Dedifferentiated amniotic fluid mesenchymal stem cell (primary cell): ENCODE measurements at regions not wholly inside any gene's neighbourhood (a gene's known extent, or its start where the extent isn't known, plus 50 kb on each side); places are given as distances from the start of the nearest gene placed in this dataset.

Experiments used
- DNase-seq: peaks from one replicate; pipeline ENCODE4 v3.0.0-alpha.2; 2016; ENCODE audit errors: extremely low spot score

DNA sequence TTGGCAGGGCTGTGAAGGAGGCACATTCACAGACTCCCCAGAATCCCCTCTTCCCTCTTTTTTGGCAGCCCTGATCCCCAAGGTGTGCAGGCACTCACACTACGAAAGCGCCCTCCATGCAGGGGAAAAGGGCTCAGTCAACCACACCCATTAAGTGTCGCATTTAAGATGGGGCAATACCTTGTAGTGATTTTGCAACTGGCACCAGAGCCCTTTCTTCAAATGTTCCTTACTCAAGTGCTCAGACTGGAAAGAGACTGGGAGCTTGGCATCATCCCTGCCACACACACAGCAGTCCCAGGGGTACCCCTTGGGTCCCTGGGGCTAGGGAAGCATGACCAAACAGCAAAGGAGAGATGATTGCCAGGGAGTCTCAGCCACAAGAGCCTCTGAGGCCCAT is 190.1 kb downstream of the HAUS1 start:
- DNase-seq = no peak

DNA sequence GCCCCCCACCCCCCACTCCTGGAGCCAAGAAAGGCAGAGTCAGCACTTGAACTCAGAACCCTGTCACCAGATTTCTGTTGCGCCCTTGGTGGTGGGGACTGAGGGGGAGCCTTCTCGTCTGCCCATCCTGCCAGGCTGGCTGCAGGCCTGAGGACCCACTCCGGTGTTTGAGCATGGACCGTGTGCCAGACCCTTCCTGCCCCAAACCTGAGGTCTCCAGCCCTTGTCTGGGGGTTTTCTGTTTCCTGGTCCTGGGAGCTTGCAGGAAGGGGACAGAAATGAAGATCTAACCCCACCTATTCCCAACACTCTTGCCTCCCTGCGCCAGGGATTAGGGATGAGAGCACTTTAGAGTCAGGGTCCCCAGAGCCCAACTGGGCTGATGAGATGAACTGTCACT is 190.6 kb downstream of the HAUS1 start:
- no peak for DNase-seq

- DNase-seq = no peak
These were observed 191.2 kb downstream of the HAUS1 start for GRCh38 chr18:46295416-46295815.

GRCh38 chr18:46296656-46297055 is 192.5 kb downstream of the HAUS1 start:
- DNase-seq = no peak

- no peak for DNase-seq
These were observed 192.9 kb downstream of the HAUS1 start for GRCh38 chr18:46297124-46297523.

DNA sequence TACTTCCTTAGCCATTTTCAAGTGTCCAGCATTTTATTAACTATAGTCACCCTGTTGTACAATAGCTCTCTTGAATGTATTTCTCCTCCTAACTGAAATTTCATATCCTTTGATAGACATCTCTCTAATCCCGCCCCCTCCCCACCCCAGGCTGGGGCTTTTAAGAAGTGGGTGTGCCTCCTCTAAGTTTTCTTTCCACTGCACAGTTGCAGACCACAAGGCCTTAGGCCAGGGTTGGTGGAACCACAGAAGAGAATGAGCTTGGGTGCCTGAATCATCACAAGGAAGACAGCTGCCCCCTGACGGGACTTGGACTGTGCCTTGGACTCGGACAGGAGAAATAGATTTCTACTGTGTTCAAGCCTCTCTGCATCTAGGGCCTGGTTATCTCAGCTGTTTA is 193.4 kb downstream of the HAUS1 start:
- peak; percentile 23 for DNase-seq

DNA sequence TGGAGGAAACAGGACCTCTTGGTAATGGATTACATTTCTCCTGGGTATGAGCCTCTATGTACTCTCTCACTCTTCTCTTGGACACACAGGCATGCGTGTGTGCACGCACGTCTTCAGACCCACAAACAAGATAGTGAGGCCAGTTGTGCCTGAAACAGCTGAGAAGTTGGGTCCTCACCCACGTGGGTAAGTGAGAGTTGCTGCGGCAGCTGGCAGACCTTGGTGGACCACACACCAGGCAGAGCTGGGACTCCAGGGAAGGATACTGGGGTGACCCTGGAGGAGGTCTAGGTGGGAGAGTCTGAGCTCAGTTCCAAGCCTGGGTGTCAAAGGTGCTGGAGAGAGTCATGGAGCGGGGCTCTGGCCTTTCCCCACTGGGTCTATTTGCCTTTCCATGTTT is 194.3 kb downstream of the HAUS1 start:
- DNase-seq = no peak

GRCh38 chr18:46299465-46300008 is 195.4 kb downstream of the HAUS1 start:
- DNase-seq = no peak

DNA sequence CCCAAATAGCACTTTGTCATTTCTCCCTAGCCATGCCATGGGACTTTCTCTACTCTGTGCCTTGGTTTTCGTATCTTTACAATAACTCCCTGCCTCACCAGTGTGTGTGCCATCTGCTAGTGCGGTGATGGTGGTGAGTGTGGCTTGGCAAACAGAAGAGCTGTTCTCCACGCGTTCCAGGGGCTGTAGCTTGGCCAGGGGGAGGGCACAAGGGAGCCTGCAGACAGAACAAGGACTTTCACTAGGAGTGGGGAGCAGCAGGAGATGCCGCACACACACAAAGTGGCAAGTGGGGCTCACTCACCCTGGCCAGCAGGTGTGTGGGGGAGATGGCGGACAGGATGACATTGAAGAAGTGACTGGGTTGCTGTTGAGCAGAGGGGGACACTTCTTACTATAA is 196.9 kb downstream of the HAUS1 start:
- no peak for DNase-seq

DNA sequence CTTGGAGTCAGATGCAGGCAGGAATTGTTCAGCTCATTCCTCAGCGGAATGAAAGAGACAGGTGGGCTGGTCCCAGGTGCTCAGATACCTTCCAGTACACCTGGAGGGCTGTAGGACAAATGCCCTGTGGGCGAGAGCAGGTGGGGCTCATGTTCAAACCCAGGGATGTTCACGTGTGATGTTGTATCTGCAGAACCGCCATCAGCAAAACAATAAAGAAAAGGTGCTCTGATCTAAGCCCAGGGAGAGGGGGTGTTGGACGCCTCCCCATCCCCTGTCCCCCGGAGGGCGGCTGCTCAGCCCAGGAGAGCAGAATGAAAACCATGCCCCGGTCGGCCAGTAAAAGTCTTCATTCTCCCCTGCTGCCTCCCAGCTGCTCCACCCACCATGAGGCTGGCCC is 197.4 kb downstream of the HAUS1 start:
- DNase-seq = no peak

- DNase-seq = no peak
These were observed 198.6 kb downstream of the HAUS1 start for GRCh38 chr18:46302528-46303485.

DNA sequence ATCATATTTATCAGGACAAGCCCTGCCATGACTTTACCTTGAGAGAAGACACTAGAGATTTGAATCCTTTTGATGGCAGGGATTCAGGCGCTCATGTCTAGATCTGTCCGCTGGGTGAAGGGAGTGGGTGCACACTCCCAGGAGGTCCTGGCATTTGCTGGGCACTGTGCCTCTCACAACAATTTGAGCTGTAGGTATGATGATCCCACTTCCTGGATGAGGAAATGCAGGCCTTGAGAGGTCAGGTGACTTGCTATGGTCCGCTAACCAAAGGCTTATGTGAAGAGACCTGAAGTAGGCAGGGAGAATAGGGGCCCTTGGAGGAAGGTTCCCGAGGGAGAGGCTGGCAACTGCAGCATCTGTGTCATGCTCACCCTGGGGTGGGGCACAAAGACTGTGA is 206.1 kb downstream of the HAUS1 start:
- DNase-seq = no peak

DNA sequence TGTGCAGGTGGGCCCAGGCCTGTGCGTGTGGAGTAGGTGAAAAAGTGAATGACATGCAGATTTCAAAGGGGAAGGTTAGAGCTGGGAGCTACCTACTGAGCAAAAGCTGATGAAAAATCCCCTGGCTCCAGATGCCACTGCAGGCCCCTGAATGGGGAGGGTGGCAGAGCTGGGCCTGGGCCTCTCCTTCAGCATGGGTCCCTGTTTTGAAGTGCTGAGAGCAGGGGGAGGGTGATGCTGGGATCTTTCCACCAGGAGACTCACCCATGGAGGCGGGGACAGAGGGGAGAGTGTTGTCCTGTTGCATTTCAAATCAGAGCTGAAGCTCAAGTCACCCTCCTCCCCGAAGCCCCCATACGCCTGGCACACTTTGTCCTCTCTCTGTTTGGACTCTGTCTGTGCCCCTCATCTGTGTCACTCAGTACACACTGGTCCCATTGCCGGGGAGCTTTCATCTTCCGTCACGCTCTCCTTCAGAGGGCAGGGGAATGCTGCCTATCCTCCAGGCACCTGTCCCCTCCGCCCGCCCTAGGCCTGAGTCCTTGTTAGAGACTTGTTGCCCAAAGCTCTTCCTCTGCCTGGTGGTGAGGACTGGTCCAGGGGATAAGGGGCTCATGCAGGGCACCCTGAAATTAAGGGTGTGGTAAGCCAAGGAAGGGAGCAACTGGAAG is 206.6 kb downstream of the HAUS1 start:
- no peak for DNase-seq

DNA sequence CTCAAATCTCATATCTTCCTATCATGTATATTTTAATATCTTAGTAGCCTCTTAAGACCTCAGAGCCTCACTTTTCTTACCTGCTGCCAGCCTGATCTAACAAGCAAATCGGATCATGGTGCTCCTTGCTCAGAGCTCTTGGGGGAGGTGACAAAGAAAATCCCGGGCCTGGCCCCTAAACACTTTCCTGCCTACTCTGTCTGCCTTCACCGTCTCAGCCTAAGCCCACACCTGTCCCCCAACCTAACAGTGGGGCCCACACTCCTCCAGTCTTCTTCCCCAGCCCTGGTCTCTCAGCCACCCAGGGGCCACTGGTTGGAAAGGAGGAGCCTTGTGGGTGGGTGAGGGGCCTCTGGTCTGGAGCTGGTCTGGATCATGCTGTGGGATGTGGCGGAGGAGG is 207.3 kb downstream of the HAUS1 start:
- no peak for DNase-seq

DNA sequence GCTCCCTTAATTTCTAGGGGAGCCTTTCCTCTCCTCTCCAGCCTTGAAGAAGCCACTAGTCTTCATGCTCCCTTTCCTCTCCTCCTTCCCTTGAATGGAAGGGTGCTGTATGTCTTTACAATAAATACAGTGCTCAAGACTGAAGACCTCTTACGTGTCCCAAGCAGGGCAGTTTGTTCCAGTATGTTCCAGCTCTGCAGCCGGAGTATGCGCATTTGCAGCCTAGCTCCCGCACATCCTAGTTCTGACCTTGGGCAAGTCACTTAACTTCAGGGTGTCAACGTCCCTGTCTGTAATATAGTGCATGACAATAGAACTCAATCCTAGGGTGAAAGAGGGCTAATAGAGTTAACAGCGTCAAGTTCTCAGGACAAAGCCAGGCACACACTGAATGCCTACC is 208.0 kb downstream of the HAUS1 start:
- DNase-seq = no peak

GRCh38 chr18:46313521-46313920 is 209.3 kb downstream of the HAUS1 start:
- DNase-seq = no peak

- DNase-seq = no peak
These were observed 209.8 kb downstream of the HAUS1 start for GRCh38 chr18:46314011-46314410.

DNA sequence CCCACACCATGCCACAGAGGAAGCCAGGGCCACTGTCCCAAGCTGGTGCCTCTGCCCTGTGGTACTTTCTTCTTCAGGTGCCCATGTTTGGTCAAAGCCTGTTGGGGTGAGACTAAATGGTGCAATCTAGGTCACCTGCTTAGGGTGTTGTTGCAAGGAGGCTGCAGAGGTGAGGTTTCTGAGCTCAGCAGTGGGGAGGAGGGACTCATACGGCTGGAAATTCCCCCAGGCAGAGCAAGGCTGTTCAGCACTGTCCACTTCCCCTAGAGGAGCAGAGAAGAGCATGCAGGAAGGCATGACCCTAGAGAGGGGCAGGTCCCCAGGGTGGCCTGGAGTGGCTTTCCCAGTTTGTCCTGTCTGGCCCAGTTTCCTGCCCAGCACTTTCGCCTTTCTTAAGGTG is 211.0 kb downstream of the HAUS1 start:
- DNase-seq = no peak

DNA sequence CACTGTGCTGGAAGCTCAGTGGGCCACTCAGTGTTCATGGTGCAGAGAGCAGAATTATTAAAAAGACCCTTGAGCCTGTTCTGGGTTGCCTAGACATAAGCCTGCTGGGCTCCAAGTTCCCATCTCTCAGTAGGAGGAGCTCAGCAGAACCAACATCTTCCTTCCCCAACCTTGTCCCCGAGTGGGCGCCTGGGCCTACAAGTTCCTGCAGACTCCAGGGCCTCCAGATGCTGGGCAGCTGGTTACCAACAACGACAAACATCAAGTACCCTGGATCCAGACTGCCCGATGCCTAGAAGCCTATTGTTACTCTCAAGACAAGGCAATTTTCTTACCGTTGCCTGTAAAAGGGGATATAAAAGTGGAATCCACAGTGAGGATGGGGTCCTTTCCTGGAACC is 214.2 kb downstream of the HAUS1 start:
- DNase-seq = no peak

DNA sequence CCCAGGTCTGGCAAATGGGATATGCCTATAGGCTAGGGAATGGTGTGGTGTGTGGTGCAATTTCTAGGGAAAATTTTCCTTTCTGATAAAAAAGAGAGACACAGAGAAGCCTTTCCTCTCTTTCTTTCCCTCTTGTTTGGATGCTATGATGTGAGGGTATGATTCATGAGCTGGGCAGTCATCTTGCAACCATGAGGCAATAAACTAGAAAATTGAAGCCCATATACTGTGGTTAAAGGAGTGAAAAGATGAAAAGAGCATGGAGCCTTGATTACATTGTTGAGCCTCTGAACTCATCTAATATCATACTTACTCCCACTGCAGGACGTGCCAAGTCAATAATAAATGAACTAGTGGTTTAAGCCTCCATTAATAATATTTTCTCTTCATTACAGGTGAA is 215.6 kb downstream of the HAUS1 start:
- no peak for DNase-seq

GRCh38 chr18:46320297-46320696 is 216.1 kb downstream of the HAUS1 start:
- no peak for DNase-seq

DNA sequence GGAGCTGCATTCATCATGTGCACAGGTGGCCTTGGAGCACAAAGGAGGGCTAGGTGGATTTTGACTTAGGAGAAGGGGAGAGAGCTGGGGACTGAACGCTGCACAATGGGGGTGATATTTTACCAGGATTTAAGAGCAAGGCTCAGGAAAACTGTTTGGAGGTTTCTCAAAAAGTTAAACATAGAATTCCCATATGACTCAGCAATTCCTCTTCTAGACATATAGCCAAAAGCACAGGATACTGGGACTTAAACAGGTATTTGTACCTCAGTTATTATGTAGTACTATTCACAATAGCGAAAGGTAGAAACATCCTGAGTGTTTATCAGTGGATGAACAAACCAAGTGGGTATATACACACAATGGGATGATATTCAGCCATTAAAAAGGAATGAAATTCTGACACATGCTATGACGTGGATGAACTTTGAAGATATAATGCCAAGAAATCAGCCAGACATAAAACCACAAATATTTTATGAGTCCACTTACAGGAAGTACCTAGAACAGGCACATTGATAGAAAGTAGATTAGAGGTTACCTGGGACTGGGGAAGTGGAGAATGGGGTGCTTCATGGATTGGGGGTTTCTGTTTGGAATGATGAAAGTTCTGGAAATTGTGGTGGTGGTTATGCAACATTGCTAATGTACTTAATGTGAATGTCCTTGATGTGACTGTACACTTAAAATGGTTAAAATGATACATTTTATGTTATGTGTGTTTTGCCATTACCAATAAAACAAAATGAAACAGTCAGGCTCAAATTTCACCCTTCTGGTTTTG is 216.9 kb downstream of the HAUS1 start:
- peak; percentile 31 for DNase-seq
